ENCODE measurements at regions not wholly inside any gene's neighbourhood (a gene's known extent, or its start where the extent isn't known, plus 50 kb on each side); places are given as distances from the start of the nearest gene placed in this dataset.

DNA sequence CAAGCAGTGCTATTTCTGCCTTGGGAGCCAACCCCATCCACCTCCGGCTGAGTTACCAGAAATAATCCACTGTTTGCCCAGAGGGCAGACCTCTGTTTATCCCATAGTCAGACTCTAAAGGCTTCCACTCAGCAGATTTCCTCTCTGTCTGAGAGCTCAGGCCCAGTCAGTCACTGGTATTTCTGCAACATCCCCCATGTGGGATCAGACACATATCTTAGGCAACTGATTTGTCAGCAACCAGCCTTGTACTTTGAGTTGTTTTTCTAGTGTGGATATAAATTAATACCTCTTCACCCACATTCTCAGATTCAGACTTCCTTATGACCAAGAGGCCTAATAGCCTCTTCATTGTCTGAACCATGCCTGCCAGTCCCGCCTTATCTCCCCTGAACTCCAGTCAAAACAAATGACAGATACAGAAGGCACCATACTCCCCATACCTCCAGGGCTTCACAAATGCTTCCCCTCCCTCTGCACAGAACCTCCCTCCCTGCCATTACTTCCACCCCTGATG, 193.6 kb downstream of the FAM76B start:
- TF ChIP-seq, protein P1, sequence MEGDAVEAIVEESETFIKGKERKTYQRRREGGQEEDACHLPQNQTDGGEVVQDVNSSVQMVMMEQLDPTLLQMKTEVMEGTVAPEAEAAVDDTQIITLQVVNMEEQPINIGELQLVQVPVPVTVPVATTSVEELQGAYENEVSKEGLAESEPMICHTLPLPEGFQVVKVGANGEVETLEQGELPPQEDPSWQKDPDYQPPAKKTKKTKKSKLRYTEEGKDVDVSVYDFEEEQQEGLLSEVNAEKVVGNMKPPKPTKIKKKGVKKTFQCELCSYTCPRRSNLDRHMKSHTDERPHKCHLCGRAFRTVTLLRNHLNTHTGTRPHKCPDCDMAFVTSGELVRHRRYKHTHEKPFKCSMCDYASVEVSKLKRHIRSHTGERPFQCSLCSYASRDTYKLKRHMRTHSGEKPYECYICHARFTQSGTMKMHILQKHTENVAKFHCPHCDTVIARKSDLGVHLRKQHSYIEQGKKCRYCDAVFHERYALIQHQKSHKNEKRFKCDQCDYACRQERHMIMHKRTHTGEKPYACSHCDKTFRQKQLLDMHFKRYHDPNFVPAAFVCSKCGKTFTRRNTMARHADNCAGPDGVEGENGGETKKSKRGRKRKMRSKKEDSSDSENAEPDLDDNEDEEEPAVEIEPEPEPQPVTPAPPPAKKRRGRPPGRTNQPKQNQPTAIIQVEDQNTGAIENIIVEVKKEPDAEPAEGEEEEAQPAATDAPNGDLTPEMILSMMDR (IDR thresholded peaks at IDR 0.05; ENCODE audit: borderline replicate concordance, insufficient read depth, low read depth, low read length), result no peak
- H3K4me3 ChIP-seq (ENCODE audit: low read depth, low read length), result no peak overlapping the region

DNA sequence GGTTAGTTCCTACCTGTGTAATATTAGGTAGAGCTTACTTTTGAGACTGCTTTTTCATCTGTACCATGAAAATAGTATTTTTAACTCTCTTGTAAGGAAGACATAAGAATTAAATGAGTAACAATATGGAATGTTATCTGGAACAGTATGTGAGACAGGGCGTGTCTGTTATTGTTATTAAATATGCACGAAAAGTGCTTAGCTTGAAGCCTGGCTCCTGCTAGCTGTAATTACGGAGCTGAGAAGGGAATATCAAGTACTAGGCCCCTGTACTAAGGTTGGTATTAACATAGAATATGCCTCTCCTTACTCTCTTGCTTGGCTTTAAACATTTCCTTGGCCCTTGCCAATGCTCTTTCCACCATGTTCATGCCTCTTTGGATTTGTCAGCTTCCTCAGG, 194.0 kb downstream of the FAM76B start:
- H3K4me3 ChIP-seq (ENCODE audit: low read depth, low read length), result no peak overlapping the region
- TF ChIP-seq, protein P1 (IDR thresholded peaks at IDR 0.05; ENCODE audit: borderline replicate concordance, insufficient read depth, low read depth, low read length), result no peak

DNA sequence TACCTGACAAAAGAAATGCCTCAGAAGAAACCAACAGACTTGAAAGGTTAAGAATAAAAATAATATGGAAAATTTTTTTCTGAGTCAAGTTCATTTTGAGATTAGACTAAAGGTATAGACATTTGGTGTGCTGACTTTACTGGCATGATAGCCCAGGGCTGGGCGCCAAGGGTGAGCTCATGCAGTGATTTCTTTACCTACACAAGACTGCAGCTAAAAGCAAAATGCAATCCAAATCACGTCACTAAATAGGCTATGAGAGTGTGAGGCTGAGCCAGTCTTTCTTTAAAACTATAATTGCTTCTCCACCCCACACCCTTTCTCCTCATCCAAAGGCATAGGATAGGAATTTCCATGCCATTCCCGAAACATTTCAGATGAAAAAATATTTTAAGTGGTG, 196.5 kb downstream of the FAM76B start:
- H3K4me3 ChIP-seq (ENCODE audit: low read depth, low read length), result no peak overlapping the region
- TF ChIP-seq, protein P1 (IDR thresholded peaks at IDR 0.05; ENCODE audit: borderline replicate concordance, insufficient read depth, low read depth, low read length), result no peak

DNA sequence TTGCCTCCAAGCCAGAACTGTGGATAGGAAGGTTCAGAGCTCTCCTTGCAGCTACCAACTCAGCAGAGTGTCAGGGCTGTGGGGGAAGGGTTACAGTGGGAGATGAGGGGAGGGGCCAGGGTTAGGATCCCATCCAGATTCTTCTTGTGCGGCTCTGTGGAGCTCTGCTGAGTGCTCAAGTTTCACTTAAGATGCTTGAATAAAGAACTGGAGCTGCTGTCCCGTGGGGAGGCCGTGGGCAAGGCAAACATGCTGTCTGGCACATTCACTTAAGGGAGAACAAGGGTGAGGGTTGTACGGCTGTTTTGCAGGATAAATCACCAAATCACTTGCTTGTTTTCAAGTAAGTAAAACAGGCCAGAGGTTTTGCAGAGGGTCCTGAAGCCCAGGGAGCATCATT, 197.1 kb downstream of the FAM76B start:
- TF ChIP-seq, protein P1 (IDR thresholded peaks at IDR 0.05; ENCODE audit: borderline replicate concordance, insufficient read depth, low read depth, low read length), result no peak
- H3K4me3 ChIP-seq (ENCODE audit: low read depth, low read length), result no peak overlapping the region

DNA sequence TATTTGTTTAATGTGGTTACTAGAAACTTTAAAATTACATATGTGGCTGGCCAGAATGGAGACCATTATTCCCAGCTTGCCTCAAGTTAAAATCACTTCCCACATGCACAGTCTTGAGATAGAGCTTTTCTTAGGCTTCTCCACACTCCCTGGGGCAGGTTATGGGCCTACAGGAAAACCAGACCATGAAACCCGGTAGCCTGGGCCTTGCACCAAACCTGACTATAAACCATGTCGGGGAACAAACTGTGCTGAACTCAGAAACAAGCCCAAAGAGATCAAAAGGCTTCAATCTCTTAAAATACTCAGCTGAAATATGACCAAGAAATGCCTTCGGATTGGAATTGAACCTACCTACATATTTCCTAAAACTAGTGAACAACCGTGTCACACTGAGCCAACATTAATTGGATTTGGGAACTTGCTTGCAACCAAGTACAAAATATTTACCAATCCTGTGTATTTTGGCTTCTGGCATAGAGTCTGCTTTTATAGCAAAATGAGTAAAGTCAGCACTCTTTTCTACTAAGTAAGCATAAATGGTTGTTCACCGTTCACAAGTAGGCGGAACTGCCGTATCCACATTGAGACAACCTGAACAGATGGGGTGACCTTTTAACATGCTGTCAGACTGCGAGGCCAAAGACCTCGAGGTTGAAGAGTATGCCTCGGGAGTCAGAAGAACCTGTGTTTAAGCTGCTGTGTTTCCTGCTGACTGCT, 199.5 kb downstream of the FAM76B start:
- no peak overlapping the region for H3K4me3 ChIP-seq (ENCODE audit: low read depth, low read length)
- TF ChIP-seq, protein P1 (IDR thresholded peaks at IDR 0.05; ENCODE audit: borderline replicate concordance, insufficient read depth, low read depth, low read length), result no peak

DNA sequence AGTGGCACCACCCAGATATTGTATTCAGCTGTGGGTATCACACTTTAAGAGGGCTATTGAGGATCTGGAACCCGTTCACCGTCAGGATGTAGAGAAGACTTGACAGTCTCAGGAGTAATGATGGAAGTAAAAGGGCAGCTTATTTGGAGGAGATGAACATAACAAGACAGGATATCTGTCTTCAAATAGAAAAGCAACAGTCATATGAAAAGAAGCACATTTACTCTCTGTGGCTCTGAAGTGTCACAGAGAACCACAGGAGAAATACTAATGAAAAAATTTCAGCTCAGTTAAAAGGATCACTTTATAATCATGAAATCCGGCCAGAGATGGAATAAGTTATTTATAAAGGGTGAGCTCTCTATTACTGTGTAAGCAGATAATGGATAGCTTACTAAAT, 200.8 kb downstream of the FAM76B start:
- no peak overlapping the region for H3K4me3 ChIP-seq (ENCODE audit: low read depth, low read length)
- TF ChIP-seq, protein P1 (IDR thresholded peaks at IDR 0.05; ENCODE audit: borderline replicate concordance, insufficient read depth, low read depth, low read length), result no peak

DNA sequence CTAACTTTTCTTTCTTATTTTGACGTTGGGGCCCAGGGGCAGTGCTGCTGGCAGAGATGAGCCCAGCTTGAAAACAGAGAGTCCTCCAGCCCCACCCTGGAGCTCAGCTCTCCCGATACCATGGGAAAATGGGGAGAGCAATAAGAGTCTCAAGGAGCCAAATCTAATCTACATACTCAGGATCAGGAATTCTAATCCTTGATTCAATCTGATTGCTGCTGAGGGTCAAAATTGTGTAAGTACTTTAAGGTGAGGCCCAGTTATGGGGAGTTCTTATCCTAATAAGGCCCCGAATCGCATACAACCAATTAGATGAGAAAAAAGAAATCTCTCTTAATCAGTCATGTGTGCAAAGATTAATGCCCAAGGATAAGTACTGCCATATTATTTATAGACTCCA, 202.9 kb downstream of the FAM76B start:
- no peak overlapping the region for H3K4me3 ChIP-seq (ENCODE audit: low read depth, low read length)
- TF ChIP-seq, protein P1 (IDR thresholded peaks at IDR 0.05; ENCODE audit: borderline replicate concordance, insufficient read depth, low read depth, low read length), result no peak

All from GM12875 (cell line).